ENCODE measurements at regions not wholly inside any gene's neighbourhood (a gene's known extent, or its start where the extent isn't known, plus 50 kb on each side); places are given as distances from the start of the nearest gene placed in this dataset.

- TF ChIP-seq CTCF (IDR thresholded peaks at IDR 0.05) = no peak
- TF ChIP-seq ZFX (IDR thresholded peaks at IDR 0.05; ENCODE audit: borderline replicate concordance) = no peak
Measured at GRCh38 chr9:108656566-108656965, 199.2 kb downstream of the ACTL7B start.

Data from 22Rv1 (cell line).